ENCODE measurements at regions not wholly inside any gene's neighbourhood (a gene's known extent, or its start where the extent isn't known, plus 50 kb on each side); places are given as distances from the start of the nearest gene placed in this dataset.

GRCh38 chr16:49932434-49932833, 76.5 kb upstream of the ZNF423 start:
- Histone ChIP-seq H3K4me3 (replicated peaks in 1 of 2; ENCODE audit: low read depth in 1 of 2, low read length in 2 of 2) (no peak overlapping the region), H2AFZ (ENCODE audit: low read depth, low read length, poor library complexity, severe bottlenecking) (no peak overlapping the region), H3K4me1 (ENCODE audit: control insufficient read depth in 1 of 2, insufficient read depth in 2 of 2, low read length in 2 of 2) (no peaks in the 10 kb centered on the region), H3K9me2 (ENCODE audit: insufficient read depth) (no peaks in the 10 kb centered on the region), H4K20me1 (ENCODE audit: insufficient read depth) (no peaks in the 10 kb centered on the region), H3K27ac (ENCODE audit: low read depth, low read length) (no peak overlapping the region), H3K9me3 (ENCODE audit: control insufficient read depth in 1 of 2, insufficient read depth in 1 of 2, low read depth in 1 of 2, low read length in 2 of 2) (no peaks in the 10 kb centered on the region), H3K27me3 (ENCODE audit: insufficient read depth, low read length) (peaks cover 3% of the 10 kb centered on the region; the same call in 1 of the 2 replicates), H3K4me2 (ENCODE audit: low read length) (no peak overlapping the region), H3K79me2 (ENCODE audit: insufficient read depth, low read length) (no peaks in the 10 kb centered on the region), H3K36me3 (ENCODE audit: control insufficient read depth in 1 of 2, insufficient read depth in 2 of 2, low read length in 2 of 2) (no peaks in the 10 kb centered on the region), H3K9ac (ENCODE audit: low read length) (no peak overlapping the region)
- ATAC-seq (no peak), DNase-seq (ENCODE audit: low read depth, low spot score) (no peak)
- ChIA-PET RAD21 (ENCODE audit: low non-redundant PET in 1 of 2, low total read pairs in 2 of 2, uncharacterized antibody in 2 of 2, unreplicated experiment in 2 of 2) (no interaction called here), POLR2A (no interaction called here), CTCF (interaction anchor here (1.4 kb wide), 1 partner anchor 11 kb away, joined by 4 read pairs; no protein-coding TSS in a partner anchor)
- intact Hi-C loops (cut with micrococcal nuclease), result no loop called here
- TF ChIP-seq JUND (IDR thresholded peaks at IDR 0.05), result no peak
- TF ChIP-seq CTCF (IDR thresholded peaks at IDR 0.05 in 2 of 3, conservative IDR thresholded peaks at IDR 0.05 in 1 of 3; ENCODE audit: borderline replicate concordance in 1 of 3, insufficient read depth in 1 of 3, low read depth in 2 of 3, low read length in 2 of 3), result no peak
- no peak for TF ChIP-seq YY1 (IDR thresholded peaks at IDR 0.05; ENCODE audit: extremely low read depth, insufficient replicate concordance, low read depth, low read length)
- no peak for TF ChIP-seq EGR1 (IDR thresholded peaks at IDR 0.05; ENCODE audit: low read depth)
- no TSS peak for BruUV-seq (replicated peaks)

- Histone ChIP-seq H4K20me1 (ENCODE audit: insufficient read depth) (no peaks in the 10 kb centered on the region), H3K27me3 (ENCODE audit: insufficient read depth, low read length) (peaks cover 3% of the 10 kb centered on the region; the same call in 1 of the 2 replicates), H3K36me3 (ENCODE audit: control insufficient read depth in 1 of 2, insufficient read depth in 2 of 2, low read length in 2 of 2) (no peaks in the 10 kb centered on the region), H3K4me2 (ENCODE audit: low read length) (no peak overlapping the region), H3K4me3 (replicated peaks in 1 of 2; ENCODE audit: low read depth in 1 of 2, low read length in 2 of 2) (no peak overlapping the region), H3K9me3 (ENCODE audit: control insufficient read depth in 1 of 2, insufficient read depth in 1 of 2, low read depth in 1 of 2, low read length in 2 of 2) (no peaks in the 10 kb centered on the region), H3K4me1 (ENCODE audit: control insufficient read depth in 1 of 2, insufficient read depth in 2 of 2, low read length in 2 of 2) (no peaks in the 10 kb centered on the region), H3K27ac (ENCODE audit: low read depth, low read length) (no peak overlapping the region), H3K9me2 (ENCODE audit: insufficient read depth) (no peaks in the 10 kb centered on the region), H3K9ac (ENCODE audit: low read length) (no peak overlapping the region), H3K79me2 (ENCODE audit: insufficient read depth, low read length) (no peaks in the 10 kb centered on the region), H2AFZ (ENCODE audit: low read depth, low read length, poor library complexity, severe bottlenecking) (no peak overlapping the region)
- no peak for DNase-seq (ENCODE audit: low read depth, low spot score)
- ATAC-seq, result no peak
- POLR2A ChIA-PET, result no interaction called here
- intact Hi-C loops (cut with micrococcal nuclease), result no loop called here
- RAD21 ChIA-PET (ENCODE audit: low non-redundant PET in 1 of 2, low total read pairs in 2 of 2, uncharacterized antibody in 2 of 2, unreplicated experiment in 2 of 2), result interaction anchor here in 1 of 2 experiments (0.8 kb wide), 1 partner anchor 9 kb away, joined by 3 read pairs; no protein-coding TSS in a partner anchor
- CTCF ChIA-PET, result interaction anchor here (1.4 kb wide), 1 partner anchor 11 kb away, joined by 4 read pairs; no protein-coding TSS in a partner anchor
- BruUV-seq (replicated peaks), result no TSS peak
- no peak for TF ChIP-seq FOSL1 (IDR thresholded peaks at IDR 0.05; ENCODE audit: low read depth)
- no peak for TF ChIP-seq ATF3 (IDR thresholded peaks at IDR 0.05)
- no peak for TF ChIP-seq REST (IDR thresholded peaks at IDR 0.05; ENCODE audit: low read depth)
- no peak for TF ChIP-seq CTCF (IDR thresholded peaks at IDR 0.05 in 2 of 3, conservative IDR thresholded peaks at IDR 0.05 in 1 of 3; ENCODE audit: borderline replicate concordance in 1 of 3, insufficient read depth in 1 of 3, low read depth in 2 of 3, low read length in 2 of 3)
- no peak for TF ChIP-seq EGR1 (IDR thresholded peaks at IDR 0.05; ENCODE audit: low read depth)
- TF ChIP-seq JUND (IDR thresholded peaks at IDR 0.05), result no peak
- TF ChIP-seq CBX3 (IDR thresholded peaks at IDR 0.05; ENCODE audit: low read depth), result no peak
- no peak for TF ChIP-seq ZFX (IDR thresholded peaks at IDR 0.05)
- no peak for TF ChIP-seq TCF7L2 (IDR thresholded peaks at IDR 0.05; ENCODE audit: borderline replicate concordance, extremely low read depth, insufficient read depth, insufficient read length)
- TF ChIP-seq ZNF274 (IDR thresholded peaks at IDR 0.05; ENCODE audit: low read depth, low read length), result no peak
Observed at GRCh38 chr16:49932946-49933345, 77.0 kb upstream of the ZNF423 start.

All from HCT116 (cell line).